Skin epidermis (tissue), 12 donors: ENCODE measurements at regions not wholly inside any gene's neighbourhood (a gene's known extent, or its start where the extent isn't known, plus 50 kb on each side); places are given as distances from the start of the nearest gene placed in this dataset.

ENCODE experiments used
- H3K27ac ChIP-seq, 21 experiments: fragments of 200-600 bp; sonication (generic) in 11 of 21; one replicate each; pipeline ENCODE4 v1.5.0; 2020; ENCODE audit warnings: mild to moderate bottlenecking in 3 of 21, inconsistent platforms in 2 of 21, moderate library complexity in 2 of 21
- H3K4me3 ChIP-seq, 7 experiments: fragments of 200-600 bp; sonication (generic) in 2 of 7; one replicate each; pipeline ENCODE4 v1.5.0; 2020; ENCODE audit warnings: inconsistent platforms in 2 of 7, mild to moderate bottlenecking in 2 of 7, moderate library complexity in 1 of 7

DNA sequence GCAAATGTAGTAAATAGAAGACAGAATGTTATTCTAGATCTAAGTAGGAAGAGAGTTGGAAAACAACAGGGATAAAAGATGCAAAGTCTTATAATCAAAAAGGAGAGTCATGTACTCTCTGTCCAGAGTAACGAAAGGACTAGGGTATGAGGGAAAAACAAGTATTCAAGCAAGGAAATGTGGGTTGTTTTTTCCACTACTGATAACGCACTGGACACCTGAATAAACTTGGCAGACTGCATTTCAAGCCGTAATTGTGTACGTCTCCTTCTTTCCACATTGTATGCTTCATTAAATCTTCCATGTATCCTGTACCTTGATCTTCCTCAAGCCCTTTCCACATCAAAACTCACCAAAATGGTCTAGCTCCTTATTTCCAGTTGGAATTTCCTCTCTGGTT, 420.6 kb downstream of the ZEB2 start:
- no peak overlapping the region for H3K4me3 ChIP-seq
- H3K27ac ChIP-seq, result no peak overlapping the region

DNA sequence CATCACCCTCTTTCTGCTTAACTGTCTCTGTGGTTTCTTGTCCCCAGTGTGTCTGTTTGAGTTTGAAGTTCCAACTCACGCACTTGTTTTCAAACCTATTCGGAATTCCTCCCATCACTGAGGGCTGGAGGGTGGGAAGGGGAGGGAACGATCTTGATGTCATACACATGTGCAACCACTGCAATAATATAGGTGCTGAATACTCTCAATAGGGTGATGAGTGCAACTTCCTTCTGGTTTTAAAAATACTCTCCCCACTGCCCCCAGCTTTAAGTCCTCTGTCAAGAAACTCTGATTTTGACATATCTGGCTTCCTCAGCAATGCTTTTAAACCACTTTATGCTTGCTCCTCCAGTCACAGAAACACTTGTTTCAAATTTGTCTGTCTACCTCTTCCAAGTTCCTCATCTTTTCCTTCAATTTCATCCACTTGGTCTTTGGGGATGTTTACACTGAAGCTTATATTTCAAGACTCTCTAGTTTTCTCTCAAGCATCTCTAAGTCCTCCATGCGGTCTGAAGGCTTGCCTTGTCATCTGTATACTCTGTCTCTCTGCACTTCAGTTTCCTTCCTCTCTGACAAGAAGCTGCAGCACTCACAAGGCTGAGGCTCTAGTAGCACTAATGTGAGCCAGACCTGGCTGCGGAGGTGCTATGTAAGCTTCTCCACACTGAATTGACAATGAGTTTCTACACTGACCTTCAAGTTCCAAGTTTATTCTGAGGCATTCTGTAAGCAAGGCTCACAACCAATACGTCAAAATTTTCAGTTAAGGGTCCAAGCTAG, 422.3 kb downstream of the ZEB2 start:
- no peak overlapping the region for H3K4me3 ChIP-seq
- no peak overlapping the region for H3K27ac ChIP-seq

DNA sequence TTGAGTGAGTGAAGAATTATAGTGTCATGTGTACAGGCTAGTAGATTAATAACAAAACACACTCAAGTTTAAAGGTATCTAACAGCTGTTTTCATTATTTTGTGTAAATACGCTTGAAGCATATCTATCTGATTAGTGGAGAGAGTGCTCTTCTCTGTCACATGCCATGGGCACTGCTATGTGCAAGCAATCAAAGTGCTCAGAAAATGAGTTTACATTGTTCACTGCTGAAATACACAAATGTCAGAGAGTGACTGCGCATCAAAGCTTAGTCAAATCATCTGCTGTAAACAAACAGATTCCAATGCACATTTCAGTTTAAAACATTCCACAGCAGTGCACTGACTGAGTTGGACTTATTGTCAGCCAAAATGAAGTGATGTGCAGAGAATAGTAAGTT, 423.4 kb downstream of the ZEB2 start:
- Histone ChIP-seq H3K27ac (no peak overlapping the region), H3K4me3 (no peak overlapping the region)

DNA sequence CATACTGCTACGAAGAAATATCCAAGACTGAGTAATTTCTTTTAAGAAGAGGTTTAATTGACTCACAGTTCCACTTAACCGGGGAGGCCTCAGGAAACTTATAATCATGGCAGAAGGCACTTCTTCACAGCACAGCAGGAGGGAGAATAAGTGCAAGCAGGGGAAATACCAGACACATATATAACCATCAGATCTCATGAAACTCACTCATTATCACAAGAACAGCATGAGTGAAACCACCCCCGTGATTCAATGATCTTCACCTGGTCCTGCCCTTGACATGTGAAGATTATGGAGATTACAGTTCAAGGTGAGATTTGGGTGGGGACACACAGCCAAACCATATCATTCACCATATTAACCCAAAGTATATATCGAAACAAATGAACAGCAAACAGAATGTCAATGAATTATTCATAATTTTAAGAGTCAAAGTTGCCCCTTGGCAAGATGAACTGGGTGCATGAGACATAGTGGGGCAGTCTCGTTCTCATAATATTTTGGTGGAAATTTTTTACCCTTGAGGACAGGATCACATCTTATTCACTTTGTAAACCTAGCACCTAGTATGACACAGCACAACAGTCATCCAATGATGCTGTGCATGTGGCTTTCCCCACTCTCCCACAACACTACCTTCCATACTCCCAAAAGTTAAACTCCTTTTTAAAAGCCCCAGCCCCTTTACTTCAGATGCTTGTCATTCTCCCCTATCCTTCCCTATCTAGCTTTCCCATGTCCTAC, 425.3 kb downstream of the ZEB2 start:
- H3K4me3 ChIP-seq, result no peak overlapping the region

DNA sequence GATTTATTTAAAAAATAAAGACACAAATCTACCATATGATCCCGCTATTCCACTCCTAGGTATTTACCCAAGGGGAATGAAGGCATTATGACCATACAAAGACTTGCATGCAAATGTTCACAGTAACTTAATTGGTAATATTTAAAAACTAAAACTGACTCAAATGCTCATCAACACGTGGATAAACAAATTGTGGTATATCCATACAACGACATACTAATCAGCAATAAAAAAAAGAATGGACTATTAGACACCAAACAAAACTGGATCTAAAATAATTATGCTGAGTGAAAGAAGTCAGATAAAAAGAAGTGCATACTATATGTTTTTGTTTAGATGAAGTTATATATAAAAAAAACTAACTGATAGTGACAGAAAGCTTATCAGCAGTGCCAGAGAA, 428.3 kb downstream of the ZEB2 start:
- Histone ChIP-seq H3K4me3 (no peak overlapping the region), H3K27ac (no peak overlapping the region)

More for the DNA sequence above, 425.3 kb downstream of the ZEB2 start:
- no peak overlapping the region for H3K27ac ChIP-seq

DNA sequence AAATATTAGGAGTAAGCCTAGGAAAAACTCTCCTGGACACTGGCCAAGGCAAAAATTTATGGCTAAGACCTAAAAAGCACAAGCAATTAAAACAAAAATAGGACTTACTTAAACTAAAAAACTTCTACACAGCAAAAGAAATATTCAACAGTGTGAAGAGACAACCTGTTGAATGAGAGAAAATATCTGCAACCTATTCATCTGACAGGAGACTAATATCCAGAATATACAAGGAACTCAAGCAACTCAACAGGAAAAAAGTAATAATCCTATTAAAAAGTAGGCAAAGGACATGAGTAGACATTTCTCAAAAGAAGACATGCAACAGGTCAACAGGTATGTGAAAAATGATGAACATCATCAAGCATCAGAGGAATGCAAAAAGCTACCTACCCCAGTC, 431.1 kb downstream of the ZEB2 start:
- no peak overlapping the region for H3K4me3 ChIP-seq

DNA sequence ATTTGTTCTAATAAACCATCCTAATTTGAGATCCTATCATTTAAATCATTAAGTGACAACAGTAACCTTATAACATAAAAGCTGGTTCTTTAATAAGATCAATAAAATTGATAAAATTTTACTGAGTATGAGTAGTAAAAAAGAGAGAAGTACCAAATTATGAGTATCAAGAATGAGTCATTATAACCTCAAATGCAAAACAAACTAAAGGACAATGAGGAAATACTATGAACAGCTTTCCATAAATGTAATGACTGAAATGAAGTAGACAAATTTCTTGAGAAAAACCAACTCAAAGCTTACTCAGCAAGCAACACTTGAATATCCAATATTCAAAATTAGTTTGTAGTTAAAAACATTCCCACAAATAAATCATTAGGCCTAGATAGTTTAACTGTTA, 433.0 kb downstream of the ZEB2 start:
- no peak overlapping the region for H3K4me3 ChIP-seq
- H3K27ac ChIP-seq, result no peak overlapping the region

More for the DNA sequence above, 431.1 kb downstream of the ZEB2 start:
- H3K27ac ChIP-seq, result no peak overlapping the region

DNA sequence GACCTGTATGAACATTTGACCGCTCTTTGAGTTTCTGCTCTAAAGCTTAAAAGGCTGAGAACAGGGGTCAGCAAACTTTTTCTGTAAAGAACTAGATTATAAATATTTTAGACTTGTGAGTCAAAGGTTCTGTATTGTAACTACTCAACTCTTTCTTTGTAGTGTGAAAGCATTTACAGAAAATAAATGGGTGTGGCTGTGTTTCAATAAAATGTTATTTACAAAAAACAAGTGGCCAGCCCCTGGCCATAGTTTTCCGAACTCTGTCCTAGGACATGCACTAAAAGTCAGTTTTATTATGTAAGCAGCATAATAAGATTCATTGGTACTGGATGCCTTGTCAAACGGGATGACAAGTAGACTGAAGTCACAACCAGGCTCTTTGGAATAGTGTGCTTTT, 434.9 kb downstream of the ZEB2 start:
- no peak overlapping the region for H3K4me3 ChIP-seq
- peak overlapping the region in 2 of 21 experiments; percentile 8 to 48 for H3K27ac ChIP-seq

DNA sequence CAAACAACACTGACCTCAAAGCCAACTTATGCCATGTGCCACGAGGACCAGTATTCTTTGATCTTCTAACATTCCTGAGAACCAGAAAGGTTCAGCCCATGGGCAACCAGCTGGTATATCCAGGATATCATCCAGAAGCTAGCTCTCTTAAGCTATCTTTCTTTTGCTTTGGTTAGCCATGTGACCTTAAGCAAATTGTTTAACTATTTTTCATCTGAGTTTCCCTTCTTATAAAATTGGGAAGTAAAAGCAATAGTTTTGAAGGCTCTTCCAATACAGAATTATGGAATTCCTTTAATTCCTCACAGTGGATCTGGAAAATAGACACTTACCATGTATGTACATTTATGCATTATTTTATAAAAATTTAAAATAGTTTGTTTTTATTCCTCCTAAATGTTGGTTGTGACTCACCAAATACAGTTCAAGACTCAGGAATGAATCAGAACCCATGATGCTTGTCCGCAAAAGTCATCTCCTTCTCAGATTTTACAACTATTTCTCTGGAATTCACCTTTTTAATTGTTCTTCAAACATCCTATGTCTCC, 435.7 kb downstream of the ZEB2 start:
- H3K27ac ChIP-seq, result peak overlapping the region in 3 of 21 experiments; percentile 6 to 48 (median 31)
- H3K4me3 ChIP-seq, result no peak overlapping the region

DNA sequence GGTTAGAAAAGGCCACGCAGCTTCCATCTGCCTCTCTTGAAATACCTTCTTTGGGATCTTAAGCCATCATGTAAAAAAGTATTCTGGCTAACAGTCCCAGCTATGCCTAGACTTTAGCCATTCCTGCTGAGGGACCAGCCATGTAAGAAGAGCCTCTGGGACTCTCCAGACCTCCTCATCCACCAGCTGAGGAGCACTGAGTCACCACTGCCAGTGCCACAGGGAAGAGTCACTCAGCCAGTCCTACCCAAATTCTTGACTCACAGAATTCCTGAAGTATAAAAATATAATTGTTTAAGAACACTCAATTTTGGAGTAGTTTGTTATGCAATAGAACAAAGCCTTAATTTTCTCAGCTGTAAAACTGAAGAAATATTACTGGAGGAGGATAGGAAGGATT, 436.7 kb downstream of the ZEB2 start:
- no peak overlapping the region for H3K4me3 ChIP-seq
- peak overlapping the region in 4 of 21 experiments; percentile 6 to 48 (median 29) for H3K27ac ChIP-seq

DNA sequence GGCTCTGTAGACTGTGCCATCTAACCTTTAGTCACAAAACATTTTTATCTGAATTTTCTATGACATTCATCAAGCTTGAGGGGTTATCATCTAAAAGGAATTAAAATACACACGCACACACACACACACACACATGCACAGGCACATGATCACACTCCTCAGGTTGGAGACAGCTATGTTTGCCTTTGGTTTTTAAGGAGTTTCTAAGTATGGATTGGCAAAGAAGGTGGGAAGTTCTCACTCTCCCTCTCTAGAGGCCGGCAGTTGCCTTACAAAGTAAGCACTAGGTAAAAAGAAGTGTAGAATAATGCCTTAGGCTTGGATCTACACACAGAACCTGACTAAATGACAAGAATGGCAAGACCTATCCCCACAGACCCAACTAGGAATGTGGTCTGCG, 437.1 kb downstream of the ZEB2 start:
- H3K4me3 ChIP-seq, result no peak overlapping the region

DNA sequence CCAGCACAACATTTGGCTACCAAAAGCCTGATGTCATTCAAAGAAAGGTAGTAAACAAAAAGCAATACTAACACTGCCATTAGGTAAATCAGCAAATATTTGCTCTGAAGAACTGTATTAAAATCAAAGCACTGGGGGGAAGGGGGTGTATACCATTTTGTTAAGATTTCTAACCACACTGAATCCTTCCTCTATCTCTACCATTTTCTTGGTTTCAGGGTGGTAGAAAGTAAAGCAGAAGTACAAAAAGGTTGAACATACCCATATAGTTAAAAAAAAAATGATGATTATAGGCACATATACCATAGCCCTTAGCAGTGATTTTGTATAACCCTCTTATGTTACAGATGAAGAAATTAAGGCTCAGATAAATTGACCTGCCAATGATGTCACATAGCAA, 437.6 kb downstream of the ZEB2 start:
- H3K27ac ChIP-seq, result peak overlapping the region in 2 of 21 experiments; percentile 6 to 48
- no peak overlapping the region for H3K4me3 ChIP-seq

More for the DNA sequence above, 437.1 kb downstream of the ZEB2 start:
- H3K27ac ChIP-seq, result peak overlapping the region in 4 of 21 experiments; percentile 6 to 48 (median 29)

DNA sequence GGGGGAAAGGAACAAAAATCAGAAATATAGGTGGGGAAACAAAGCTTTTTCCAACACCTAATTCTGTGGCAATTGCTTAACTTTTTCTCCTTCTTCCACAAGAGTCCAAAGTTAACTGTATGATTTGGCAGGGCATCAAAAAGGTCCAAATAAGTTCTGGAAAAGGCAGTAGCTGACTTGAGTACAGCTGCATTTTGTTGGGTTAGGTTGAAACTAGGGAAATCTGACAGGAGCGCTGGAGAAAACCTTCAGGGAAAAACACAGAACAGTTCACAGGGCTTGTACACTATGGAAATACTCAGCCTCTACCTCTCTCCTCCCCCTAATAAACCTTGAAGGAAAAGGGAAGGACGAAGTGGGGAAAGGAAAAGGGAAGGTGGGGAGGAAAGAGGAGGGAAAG, 438.6 kb downstream of the ZEB2 start:
- Histone ChIP-seq H3K27ac (no peak overlapping the region), H3K4me3 (no peak overlapping the region)

DNA sequence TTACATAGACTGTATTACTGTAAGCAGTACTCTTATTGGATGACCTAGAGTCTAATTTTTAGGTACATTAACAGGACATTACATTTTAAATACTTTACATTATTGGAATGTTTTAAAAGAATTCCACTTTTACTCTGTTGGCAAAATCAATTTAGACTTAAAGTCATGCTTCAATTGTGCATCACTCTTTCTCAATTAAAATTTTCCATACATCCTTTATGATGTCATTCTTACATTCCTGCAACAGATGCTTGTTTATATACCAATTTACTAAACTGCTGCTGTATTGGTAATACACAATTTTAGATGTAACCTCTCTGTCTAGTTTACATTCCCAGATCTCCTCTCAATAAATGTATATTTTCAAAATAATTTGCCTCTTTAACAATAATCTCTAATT, 440.1 kb downstream of the ZEB2 start:
- Histone ChIP-seq H3K27ac (no peak overlapping the region), H3K4me3 (no peak overlapping the region)

DNA sequence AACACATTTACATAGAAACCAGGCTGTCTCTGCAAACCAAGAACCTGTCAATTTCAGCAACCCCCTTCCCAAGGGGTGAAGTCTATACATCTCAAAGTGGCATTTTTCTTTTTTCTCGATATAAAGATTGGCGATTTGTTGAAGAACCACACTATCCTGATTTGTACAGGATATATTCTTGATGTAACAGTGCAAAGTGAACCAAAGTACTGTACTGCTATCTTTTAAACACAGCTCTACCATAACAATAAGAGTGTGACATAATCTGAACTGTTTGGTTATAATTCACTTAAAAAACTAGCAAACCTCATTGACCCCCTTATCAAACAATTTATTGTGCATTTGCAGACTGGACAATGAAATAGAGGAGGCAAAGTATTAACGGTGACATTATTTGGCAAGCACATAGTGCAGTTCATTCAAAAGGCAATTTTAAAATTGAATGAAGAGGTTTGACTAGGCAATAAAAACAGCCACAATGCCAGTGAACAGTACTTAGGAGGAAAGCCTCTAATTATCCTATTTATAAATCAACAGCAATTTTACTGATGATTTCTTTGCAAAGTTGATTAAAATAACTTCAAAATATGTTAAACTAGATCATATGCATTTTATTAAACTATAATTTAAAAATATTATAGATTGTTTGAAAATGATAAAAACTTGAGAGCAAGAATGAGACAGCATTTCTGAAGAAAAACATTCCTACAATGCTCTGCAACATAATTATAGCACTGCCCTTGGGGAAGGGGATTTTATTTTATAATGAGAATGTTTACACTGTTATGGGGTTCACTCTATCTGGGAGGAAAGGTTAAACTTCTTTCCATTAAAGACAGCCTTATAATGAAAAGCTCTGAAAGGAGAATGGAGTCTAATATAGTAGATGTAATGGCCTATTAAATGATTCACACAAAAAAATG, 440.9 kb downstream of the ZEB2 start:
- no peak overlapping the region for H3K27ac ChIP-seq
- H3K4me3 ChIP-seq, result no peak overlapping the region

DNA sequence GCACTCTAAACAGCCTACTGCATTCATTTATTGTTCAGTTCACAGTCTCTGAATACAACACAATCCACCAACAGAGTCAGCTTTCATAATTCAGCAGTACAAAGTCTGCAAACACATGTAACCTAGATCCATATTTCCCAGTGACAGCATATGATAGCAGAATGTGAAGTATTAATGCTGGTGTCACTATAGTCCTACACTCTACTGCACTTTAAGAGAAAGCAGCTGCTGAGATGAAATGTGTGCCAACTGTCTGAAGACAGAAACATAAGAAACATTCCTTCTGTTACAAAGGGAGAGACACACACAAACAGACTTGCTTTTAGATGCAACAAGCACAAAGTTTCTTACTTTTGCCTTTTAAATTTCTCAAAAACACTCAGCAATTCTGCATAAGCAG, 441.8 kb downstream of the ZEB2 start:
- H3K27ac ChIP-seq, result no peak overlapping the region
- no peak overlapping the region for H3K4me3 ChIP-seq

DNA sequence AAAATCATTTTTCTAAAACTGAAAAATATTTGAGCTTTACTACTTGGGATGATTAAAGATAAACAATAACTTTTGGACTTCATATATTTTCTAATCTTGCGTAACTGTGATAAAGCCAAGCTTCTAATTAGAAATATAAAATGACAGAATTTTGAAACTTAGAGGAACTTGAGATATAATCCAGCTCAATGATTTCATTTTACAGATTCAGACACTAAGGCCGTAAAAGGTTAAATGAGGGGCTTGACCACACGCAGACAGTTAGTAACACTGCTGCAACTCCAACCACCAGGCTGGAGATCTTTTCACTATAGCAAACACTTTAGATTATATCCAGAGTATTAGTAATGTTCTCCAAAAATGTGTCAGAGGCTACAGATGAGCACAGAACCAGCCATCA, 445.5 kb downstream of the ZEB2 start:
- no peak overlapping the region for H3K4me3 ChIP-seq
- H3K27ac ChIP-seq, result no peak overlapping the region

DNA sequence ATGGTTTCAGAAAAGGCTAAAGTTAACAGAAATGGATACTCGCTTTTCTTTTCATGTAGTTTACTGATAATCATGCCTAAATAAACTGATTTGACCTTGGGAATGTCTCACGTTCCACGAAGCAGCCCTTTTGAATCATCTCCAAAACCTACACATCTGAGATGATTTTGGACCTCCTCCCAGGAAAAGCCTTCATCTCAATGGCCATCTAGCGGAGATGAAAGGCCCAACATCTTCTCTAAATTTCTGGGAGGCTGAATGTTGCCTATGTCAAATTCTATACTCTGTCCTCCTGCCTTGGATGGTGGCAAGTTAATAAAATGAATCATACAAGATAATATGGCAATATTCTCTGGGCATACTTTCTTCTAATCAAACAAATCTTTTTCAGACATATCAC, 448.5 kb downstream of the ZEB2 start:
- no peak overlapping the region for H3K4me3 ChIP-seq

DNA sequence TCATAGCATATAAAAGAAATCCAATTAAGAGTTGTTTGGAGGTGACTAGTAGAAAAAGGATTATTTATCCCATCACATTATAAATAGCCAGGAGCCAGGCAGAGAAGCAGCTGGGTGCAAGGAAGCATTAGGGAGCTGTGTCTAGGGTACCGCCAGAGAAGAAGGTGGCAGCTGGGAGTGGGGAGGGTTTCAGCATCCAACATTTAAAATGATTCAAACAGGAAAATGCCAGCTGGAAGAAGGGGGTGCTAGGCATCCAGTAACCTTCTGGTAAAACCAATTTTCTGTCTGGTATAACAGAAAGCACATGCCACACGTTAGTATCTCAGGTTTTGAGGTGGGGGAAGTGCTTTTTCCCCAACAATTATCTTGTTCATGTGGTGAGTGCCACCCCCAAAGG, 452.4 kb downstream of the ZEB2 start:
- Histone ChIP-seq H3K4me3 (no peak overlapping the region), H3K27ac (no peak overlapping the region)

More for the DNA sequence above, 448.5 kb downstream of the ZEB2 start:
- H3K27ac ChIP-seq, result peak overlapping the region in 1 of 21 experiments; percentile 31

DNA sequence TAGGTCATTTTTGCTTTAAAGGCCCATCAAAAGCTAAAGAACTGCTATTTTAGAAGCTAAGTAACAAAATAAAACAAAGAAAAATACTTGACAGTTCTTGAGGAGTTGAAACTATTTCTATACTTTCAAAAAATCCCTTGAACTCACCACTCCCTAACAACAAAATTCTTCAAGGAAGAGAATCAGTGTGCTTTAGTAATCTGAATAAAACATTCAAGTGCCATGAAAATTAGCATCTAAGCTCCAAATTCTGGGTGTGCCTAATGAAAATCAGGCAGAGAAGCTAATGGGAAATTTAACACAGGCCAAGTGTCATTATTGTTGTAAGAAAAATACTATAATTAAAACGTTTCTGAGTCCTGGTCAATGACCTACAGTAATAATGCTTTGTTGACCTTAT, 456.3 kb downstream of the ZEB2 start:
- no peak overlapping the region for H3K27ac ChIP-seq
- no peak overlapping the region for H3K4me3 ChIP-seq
